Dermis microvascular lymphatic vessel endothelial cell (primary cell): ENCODE measurements at regions not wholly inside any gene's neighbourhood (a gene's known extent, or its start where the extent isn't known, plus 50 kb on each side); places are given as distances from the start of the nearest gene placed in this dataset.
"Not testable (repeated sequence)": the region's sequence is repeated elsewhere in the genome, so short reads cannot be mapped to it uniquely, and the experiment has no call there.

Source experiments
- DNase-seq, 2 donors: peaks; one replicate each; pipeline versions ENCODE4 v3.0.0 to v3.0.0-alpha.2; 2010; ENCODE audit warnings: low read depth in 2 of 2

- DNase-seq: no peak
Measured at GRCh38 chr1:104309673-104310072, 560.0 kb downstream of the AMY1C start.

- no peak for DNase-seq
Measured at GRCh38 chr1:104315823-104316222, 566.1 kb downstream of the AMY1C start.

DNA sequence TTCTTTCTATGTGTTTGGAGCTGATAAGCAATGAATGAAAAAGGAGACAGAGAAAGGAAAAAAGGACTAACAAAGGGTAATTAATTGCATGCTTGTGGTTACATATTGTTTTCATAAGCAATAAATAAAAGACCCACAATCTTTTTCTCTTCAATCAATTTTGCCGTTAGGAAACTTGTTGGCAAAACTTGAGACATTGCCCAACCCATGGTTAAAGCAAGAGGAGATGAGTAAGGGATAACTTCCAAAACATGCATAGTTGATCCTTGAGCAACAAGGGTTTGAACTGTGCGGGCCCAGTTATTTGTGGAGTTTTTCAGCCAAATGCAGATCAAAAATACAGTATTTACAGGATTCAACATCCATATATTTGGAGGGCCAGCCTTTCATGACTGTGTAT lies 572.4 kb downstream of the AMY1C start:
- no peak for DNase-seq

DNA sequence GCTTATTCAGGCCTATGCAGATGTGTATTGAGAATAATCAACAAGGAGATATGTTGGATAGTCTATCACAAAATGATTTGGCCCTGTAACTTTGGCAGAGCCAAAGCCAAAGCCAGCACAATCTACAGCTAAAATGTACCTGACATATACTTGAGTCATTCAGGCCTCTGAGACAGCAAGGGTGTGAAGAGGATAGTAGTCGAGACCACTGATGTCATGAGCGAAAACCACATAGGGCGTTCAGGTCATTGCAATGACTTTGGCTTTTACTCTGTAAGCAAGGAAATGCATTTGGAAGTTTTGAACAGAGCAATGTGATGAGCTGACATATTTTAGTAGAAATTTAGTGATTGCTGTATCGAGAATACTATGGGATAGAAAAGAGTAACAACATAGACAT lies 579.6 kb downstream of the AMY1C start:
- DNase-seq: no peak

- no peak for DNase-seq
Measured at GRCh38 chr1:104331763-104332162, 582.1 kb downstream of the AMY1C start.

GRCh38 chr1:104337927-104338326 lies 588.2 kb downstream of the AMY1C start:
- not testable (repeated sequence) for DNase-seq

DNA sequence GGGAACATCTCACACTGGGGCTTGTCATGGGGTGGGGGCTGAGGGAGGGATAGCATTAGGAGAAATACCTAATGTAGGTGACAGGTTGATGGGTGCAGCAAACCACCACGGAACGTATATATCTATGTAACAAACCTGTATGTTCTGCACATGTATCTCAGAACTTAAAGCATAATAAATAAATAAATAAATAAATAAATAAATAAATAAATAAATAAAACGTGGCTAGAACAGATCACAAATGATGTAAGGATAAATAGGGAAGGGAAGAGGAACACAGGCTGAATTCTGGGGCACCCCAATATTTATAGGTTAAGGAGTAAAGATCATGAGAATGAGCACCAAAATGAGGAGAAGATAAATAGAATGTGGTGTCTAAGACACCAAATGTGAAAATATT lies 592.2 kb downstream of the AMY1C start:
- no peak for DNase-seq

- DNase-seq: no peak
Measured at GRCh38 chr1:104348277-104348676, 598.6 kb downstream of the AMY1C start.

- no peak for DNase-seq
Measured at GRCh38 chr1:104353580-104353979, 603.9 kb downstream of the AMY1C start.

DNA sequence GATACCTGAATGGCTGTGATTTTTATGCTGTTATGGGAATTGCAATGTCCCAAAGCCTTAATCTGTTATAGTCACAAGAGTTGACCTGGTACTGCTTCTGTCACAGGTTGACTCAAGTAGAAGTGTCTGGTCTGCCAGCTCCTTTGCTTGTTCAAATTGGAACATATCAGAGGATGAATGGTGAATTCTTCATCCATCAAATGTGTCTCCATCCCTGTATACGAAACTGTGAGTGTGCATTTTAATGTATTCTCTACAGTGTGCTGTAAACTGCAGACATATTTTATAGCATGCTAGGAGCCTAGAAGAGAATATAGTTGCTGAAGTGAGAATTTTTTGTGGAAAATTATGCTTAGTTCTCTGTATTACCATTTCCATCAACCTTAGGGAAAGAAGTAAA lies 608.4 kb downstream of the AMY1C start:
- no peak for DNase-seq

DNA sequence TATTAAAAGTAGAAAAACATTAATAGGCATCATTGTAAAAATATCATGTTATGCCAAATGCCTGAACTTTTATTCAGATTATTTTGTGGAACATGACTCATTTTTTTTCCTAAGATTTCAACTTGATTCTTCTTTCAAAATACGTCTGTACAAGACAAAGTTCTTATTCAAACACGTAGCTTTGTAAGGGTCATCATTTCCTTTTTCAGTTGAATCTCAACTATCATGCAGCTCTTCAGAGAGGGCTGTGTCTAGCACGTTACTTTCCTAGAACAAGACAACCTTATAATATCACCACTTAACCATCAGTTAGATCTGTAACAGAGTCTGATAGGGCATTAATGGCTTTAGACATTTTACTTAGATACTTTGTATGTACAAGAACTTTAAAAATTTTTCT lies 608.9 kb downstream of the AMY1C start:
- no peak for DNase-seq

- no peak for DNase-seq
Measured at GRCh38 chr1:104378414-104378813, 628.7 kb downstream of the AMY1C start.

DNA sequence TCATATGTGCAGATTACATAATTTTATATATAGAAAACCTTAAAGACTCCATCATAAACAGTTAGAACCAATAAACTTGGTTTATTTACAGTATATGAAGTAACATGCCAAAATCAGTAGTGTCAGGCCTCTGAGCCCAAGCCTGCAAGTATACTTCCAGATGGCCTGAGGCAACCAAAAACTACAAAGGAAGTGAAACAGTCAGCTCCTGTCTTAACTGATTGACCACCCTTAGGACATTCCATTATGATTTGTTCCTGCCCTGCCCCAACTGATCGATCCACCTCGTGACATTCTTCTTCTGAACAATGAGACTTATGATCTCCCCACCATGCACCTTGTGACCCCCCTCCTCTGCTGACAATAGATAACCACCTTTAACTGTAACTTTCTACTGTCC lies 630.3 kb downstream of the AMY1C start:
- DNase-seq: no peak

GRCh38 chr1:104387716-104388508 lies 638.2 kb downstream of the AMY1C start:
- no peak for DNase-seq

- DNase-seq: no peak
Measured at GRCh38 chr1:104392552-104392951, 642.9 kb downstream of the AMY1C start.

- no peak for DNase-seq
Measured at GRCh38 chr1:104402178-104402577, 652.5 kb downstream of the AMY1C start.

- DNase-seq: no peak
Measured at GRCh38 chr1:104403883-104404282, 654.2 kb downstream of the AMY1C start.

DNA sequence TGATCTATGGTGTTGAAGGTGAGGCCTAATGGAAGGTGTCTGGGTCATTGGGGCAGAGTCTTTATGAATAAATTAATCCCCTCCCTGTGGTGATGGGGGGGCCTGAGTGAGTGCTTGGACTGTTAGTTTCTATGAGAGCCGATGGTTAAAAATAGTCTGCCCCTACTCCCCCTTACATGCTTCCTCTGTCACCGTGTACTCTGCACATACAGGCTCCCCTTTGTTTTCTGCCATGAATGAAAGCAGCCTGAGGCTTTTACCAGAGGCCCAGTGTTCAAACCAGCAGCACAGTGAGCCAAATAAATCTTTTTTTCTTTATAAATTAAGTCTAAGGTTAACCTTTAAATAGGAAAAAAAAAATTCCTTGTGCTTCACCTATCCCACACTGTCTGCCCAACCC lies 657.0 kb downstream of the AMY1C start:
- DNase-seq: no peak

DNA sequence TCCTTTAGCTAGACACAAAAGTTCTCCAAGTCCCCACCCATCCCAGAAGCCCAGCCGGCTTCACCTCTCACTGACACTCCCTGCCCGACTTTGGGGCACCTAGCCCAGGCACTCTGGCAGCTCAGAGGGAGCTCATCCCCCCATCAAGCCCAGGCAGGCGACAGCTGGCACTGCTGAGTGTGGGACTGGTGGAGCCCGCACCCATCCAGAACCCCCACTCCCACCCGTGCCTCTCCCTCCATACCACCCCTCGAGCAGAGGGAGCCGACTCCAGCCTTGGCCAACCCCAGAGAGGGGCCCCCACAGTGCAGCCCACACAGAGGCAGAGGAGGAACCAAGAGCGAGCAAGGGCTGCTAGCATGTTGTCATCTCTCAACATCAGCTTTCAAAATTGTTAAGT lies 658.6 kb downstream of the AMY1C start:
- DNase-seq: no peak

GRCh38 chr1:104435255-104435654 lies 685.6 kb downstream of the AMY1C start:
- no peak for DNase-seq

GRCh38 chr1:104440011-104440410 lies 690.3 kb downstream of the AMY1C start:
- no peak for DNase-seq

DNA sequence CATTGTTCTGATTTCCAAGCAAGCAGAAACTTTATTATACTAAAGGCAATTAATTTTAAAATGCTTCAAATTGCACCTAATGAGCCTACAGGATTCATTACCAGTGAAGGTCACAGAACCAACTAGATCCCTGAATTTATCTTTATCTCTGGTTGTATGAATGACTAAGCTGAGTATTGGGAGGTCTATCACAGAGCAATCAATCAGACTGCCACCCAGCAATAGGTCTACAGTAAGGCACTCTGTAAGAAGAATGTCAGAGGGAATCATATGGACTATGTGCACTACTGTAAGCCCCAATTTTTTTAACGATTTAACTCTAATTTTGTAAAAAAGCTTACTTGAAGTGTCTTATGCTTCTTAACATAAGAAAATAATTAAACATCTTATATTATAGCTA lies 707.0 kb downstream of the AMY1C start:
- no peak for DNase-seq

DNA sequence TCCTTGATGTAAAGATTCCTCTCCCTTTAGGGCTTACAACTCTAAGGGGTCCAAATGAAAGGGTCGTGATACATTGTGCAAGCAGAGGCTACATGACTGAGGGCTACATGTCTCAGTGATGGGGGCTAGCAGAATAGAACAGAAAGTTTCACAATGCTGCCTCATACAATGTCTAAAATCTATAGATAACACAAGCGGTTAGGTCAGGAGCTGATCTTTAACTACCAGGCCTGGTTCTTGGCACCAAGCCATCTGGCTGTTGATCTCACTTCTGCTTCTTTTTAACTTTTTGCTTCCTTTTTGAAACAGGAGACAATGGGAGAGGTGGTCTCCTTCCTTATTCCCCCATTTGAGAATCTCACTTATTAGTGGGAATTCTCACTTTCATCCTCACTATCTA lies 710.2 kb downstream of the AMY1C start:
- no peak for DNase-seq

- no peak for DNase-seq
Measured at GRCh38 chr1:104460880-104461279, 711.2 kb downstream of the AMY1C start.
